ENCODE measurements at regions not wholly inside any gene's neighbourhood (a gene's known extent, or its start where the extent isn't known, plus 50 kb on each side); places are given as distances from the start of the nearest gene placed in this dataset.
"Not testable (repeated sequence)": the region's sequence is repeated elsewhere in the genome, so short reads cannot be mapped to it uniquely, and the experiment has no call there.

DNA sequence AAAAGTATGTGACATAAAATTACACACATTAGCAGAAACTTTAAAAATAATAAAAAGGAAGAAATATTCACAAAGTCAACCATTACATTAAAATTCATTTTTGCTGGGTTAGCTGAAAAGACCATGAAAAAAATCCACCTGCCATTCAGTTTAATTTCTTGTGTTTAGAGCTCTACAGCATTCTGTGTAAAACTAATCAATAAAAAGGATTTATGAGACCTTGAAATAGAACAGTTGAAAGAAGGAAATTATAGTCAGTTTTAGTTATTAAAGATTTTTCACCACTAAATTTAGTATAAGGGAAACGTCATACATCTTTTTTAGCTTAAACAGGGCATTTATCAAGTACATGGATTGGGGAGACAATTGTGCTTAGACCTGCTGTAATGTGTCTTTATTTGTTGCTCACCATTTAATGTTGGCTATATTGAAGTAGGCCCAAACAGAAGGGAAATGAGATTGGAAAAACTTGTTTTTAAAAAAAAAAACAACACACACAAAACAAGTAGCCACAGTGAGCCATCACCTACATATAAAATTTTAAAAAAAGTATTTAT is 438.7 kb upstream of the POU3F2 start:
- no peak overlapping the region for H3K27ac ChIP-seq
- TF ChIP-seq, protein P1, sequence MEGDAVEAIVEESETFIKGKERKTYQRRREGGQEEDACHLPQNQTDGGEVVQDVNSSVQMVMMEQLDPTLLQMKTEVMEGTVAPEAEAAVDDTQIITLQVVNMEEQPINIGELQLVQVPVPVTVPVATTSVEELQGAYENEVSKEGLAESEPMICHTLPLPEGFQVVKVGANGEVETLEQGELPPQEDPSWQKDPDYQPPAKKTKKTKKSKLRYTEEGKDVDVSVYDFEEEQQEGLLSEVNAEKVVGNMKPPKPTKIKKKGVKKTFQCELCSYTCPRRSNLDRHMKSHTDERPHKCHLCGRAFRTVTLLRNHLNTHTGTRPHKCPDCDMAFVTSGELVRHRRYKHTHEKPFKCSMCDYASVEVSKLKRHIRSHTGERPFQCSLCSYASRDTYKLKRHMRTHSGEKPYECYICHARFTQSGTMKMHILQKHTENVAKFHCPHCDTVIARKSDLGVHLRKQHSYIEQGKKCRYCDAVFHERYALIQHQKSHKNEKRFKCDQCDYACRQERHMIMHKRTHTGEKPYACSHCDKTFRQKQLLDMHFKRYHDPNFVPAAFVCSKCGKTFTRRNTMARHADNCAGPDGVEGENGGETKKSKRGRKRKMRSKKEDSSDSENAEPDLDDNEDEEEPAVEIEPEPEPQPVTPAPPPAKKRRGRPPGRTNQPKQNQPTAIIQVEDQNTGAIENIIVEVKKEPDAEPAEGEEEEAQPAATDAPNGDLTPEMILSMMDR (conservative IDR thresholded peaks at IDR 0.05), result no peak

DNA sequence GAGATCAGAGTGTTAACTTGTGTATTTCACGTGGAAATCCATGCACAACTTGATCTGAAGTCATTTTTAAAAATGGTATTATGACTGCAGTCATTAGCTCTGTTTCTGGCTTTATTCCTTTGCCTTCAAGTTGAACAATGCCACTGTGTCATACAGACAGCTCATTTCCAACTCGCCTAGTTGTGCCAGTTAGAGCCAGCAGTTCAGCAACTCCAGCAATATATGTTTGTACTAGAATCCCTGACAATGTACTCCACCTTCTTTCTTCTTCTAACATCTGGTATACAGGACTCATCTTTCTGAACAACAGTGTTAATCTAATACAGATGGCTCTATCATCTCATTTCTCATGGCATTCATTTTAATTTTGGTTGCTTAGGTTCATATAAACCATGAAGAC is 418.3 kb upstream of the POU3F2 start:
- H3K27ac ChIP-seq, result no peak overlapping the region
- TF ChIP-seq, protein P1 (conservative IDR thresholded peaks at IDR 0.05), result no peak

DNA sequence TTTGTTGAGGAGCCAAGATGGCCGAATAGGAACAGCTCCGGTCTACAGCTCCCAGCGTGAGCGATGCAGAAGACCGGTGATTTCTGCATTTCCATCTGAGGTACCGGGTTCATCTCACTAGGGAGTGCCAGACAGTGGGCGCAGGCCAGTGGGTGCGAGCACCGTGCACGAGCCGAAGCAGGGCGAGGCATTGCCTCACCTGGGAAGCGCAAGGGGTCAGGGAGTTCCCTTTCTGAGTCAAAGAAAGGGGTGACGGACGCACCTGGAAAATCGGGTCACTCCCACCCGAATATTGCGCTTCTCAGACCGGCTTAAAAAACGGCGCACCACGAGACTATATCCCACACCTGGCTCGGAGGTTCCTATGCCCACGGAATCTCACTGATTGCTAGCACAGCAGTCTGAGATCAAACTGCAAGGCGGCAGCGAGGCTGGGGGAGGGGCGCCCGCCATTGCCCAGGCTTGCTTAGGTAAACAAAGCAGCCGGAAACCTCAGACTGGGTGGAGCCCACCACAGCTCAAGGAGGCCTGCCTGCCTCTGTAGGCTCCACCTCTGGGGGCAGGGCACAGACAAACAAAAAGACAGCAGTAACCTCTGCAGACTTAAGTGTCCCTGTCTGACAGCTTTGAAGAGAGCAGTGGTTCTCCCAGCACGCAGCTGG is 417.7 kb upstream of the POU3F2 start:
- H3K27ac ChIP-seq, result not testable (repeated sequence)

DNA sequence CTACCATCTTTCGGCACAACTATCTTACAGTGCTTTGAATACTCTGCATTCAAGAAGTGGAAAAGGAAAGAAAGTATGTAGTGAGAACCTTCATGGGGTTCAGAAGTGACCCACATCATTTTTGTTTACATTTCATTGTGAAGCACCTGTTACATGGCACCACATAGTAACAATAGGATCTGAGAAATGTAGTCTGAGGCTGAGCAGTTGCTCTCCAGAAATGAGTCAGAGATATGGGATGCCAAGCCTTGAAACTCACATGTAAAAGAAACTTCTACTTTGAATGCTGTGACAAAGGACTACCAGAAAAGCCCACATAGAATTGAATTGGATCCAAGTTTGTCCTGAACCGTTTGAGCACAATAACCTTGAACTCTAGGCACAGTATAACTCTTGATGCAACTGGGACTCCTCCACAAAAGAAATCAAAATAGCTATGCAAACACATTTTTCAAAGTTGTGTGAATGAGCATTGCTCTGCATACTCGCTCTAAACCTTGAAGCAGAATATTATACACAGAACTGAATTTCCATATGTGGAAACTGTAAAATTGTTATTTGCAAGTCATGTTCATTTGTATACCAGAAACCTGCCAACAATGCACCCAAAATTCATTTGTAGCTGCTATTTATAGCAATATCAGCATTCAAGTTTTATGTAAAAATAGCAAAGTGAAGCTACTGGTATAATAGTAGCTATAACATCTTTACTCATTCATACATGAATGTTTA is 400.9 kb upstream of the POU3F2 start:
- H3K27ac ChIP-seq, result no peak overlapping the region
- TF ChIP-seq, protein P1 (conservative IDR thresholded peaks at IDR 0.05), result no peak

DNA sequence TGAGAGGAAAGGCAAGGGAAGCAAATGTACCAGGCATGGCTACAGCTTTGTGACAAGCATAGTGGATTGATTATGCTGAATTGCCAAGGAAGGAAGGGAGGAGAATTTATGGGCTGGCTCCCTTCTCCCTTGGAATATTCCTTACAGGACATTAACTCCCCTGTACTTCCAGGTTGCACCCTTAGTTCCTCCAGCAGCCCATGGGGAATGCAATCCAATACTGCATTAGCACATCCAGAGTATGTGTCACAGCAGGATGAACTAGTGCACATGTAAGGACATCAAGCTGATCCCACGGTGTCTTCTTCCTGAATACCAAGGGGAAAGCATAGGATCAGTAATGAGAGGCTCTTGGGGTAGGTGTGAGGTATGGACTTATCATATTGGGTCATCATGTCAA is 390.7 kb upstream of the POU3F2 start:
- no peak overlapping the region for H3K27ac ChIP-seq
- TF ChIP-seq, protein P1 (conservative IDR thresholded peaks at IDR 0.05), result no peak

DNA sequence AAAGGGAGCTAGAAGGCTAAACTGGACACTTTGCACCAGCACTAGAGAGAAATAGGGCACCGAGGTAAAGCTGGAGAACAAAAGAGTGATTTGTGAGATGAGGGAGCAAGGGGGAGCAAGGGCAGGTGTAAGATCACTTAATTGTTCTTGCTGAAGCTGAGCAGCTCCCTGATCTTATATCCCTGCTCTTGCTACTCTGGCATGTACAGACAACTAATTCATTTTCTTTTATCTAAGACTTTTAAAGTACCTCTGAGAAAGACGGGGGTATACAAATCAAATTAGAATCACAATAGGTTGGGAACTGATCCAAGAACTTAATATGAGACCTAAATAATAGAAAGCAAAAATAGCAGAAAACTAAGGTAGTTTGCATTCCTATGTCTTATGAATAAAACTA is 381.7 kb upstream of the POU3F2 start:
- H3K27ac ChIP-seq, result no peak overlapping the region
- TF ChIP-seq, protein P1 (conservative IDR thresholded peaks at IDR 0.05), result no peak

DNA sequence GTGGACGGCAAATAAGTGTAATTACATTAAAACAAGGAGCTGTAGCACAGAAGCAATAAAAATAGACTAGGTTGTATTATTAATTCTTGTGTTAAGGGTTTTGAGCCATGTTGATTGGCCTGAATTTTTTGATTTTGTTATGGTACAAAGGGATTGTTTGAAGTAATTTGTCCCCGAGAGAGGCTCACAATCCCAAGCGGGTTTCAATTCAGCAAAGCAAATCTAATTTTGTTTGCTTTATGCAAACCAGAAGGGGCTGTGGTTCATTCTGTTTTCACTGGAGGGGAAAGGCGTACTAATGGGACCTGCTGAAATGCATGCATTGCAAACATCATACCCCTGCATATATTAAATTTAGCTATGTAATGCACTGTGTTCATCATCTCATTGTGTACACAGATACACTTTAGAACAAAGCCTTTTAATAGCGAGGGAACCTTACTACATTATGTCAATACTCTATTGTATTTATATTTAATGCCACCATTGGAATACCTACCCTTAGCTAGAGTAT is 379.5 kb upstream of the POU3F2 start:
- H3K27ac ChIP-seq, result no peak overlapping the region

More for the DNA sequence above, 379.5 kb upstream of the POU3F2 start:
- TF ChIP-seq, protein P1 (conservative IDR thresholded peaks at IDR 0.05), result no peak
